Astrocyte of the spinal cord (primary cell): ENCODE measurements at regions not wholly inside any gene's neighbourhood (a gene's known extent, or its start where the extent isn't known, plus 50 kb on each side); places are given as distances from the start of the nearest gene placed in this dataset.

ENCODE experiments used
- DNase-seq: peaks from one replicate; pipeline ENCODE4 v3.0.0; 2011; ENCODE audit warnings: low read depth, low spot score
- H3K4me3 ChIP-seq: 2 replicates; pipeline ENCODE4 v1.5.1; 2011; ENCODE audit warnings: low read depth, mild to moderate bottlenecking, low read length, moderate library complexity
- in situ Hi-C: cut with HindIII; loops from 2 replicates; pipeline ENCODE4 v1.10.0; 2017; ENCODE audit warnings: low sequenced_read_pairs
- TF ChIP-seq, protein P1 (sequence below): IDR thresholded peaks from 2 replicates; pipeline ENCODE4 v1.5.1; 2012; ENCODE audit warnings: low read depth, mild to moderate bottlenecking, low read length, inconsistent platforms

DNA sequence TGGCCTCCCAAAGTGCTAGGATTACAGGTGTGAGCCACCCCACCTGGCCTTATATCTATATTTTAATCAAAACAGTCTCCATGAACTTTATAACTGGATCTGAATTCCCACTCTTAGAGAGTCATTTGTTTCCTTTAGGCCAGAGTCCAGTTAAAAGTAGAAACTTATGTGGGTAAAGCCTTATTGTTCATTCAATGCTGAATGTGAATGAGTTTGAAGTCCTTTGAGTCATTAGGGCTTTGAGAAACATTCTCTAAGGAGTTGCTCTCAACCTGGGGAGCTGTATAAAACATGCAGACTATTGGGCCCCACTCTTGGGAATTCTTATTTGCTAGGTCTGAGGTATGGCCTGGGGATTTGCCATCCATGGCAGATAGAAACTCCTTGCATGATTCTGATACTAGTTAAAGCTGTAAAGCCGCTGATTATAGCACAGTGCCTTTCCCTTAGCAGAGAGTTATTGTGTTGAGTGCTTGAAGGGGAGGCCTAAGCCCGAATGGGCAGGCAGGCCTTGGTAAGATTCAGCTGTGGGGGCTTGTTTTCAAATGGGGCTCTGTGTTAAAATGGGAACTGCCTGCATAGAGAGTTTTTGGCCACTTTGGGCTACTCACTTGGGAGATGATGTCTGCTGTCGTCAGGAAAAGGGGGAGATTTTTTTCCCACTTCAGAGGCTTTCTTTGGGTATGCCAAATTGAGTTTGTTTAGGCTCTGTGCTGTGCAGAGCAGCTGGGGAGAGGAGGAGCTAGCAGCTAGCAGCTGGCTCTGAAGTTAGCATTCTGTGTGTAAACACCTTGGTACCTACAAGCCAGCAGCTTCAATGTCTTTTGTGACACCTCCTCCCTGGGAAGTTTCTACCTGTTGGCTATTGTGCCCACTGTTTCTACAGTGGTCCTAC, 117.5 kb downstream of the DACT1 start:
- no peak overlapping the region for H3K4me3 ChIP-seq
- TF ChIP-seq, protein P1, sequence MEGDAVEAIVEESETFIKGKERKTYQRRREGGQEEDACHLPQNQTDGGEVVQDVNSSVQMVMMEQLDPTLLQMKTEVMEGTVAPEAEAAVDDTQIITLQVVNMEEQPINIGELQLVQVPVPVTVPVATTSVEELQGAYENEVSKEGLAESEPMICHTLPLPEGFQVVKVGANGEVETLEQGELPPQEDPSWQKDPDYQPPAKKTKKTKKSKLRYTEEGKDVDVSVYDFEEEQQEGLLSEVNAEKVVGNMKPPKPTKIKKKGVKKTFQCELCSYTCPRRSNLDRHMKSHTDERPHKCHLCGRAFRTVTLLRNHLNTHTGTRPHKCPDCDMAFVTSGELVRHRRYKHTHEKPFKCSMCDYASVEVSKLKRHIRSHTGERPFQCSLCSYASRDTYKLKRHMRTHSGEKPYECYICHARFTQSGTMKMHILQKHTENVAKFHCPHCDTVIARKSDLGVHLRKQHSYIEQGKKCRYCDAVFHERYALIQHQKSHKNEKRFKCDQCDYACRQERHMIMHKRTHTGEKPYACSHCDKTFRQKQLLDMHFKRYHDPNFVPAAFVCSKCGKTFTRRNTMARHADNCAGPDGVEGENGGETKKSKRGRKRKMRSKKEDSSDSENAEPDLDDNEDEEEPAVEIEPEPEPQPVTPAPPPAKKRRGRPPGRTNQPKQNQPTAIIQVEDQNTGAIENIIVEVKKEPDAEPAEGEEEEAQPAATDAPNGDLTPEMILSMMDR = no peak
- in situ Hi-C loops = no loop called here
- DNase-seq = no peak

DNA sequence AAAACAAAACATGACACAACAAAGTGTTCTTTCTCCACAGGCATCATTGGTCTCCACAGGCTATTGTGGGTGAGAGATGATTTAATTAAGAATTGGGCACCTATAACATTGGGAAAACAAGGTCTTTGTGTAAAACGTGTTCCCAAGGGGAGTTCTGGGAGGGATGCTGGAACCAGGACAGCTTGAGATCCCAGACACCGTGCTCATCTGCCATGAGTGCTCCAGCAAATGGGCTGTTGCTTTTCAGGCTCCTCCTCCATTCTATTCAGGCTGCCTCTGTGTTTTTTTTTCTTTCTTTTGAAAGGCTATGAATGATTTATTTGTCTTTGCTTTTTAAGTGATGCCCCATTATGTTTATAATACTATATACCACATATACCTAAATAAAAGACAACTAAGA, 122.4 kb downstream of the DACT1 start:
- DNase-seq = no peak
- in situ Hi-C loops = no loop called here
- H3K4me3 ChIP-seq = no peak overlapping the region
- TF ChIP-seq, protein P1 = no peak

DNA sequence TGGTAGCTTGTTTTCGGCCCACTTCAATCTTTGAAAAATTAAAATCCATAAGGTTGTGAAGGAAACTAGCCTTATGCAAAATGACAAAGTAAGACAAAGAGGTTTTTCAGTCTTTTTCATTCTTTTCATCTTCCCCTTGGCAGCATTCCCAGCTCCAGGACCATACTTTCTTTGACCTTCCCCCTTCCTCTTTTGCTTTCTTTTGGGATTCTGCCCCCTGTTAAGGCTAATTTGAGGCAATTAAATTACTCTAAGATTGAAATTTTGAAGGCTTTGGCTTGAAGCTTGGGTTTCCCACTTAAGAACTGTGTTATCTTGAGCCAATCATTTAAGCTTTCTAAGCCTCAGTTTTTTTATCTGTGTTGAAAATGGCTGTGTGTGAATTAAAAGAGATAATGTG, 124.9 kb downstream of the DACT1 start:
- no peak for DNase-seq
- no peak overlapping the region for H3K4me3 ChIP-seq
- TF ChIP-seq, protein P1 = no peak
- in situ Hi-C loops = no loop called here

DNA sequence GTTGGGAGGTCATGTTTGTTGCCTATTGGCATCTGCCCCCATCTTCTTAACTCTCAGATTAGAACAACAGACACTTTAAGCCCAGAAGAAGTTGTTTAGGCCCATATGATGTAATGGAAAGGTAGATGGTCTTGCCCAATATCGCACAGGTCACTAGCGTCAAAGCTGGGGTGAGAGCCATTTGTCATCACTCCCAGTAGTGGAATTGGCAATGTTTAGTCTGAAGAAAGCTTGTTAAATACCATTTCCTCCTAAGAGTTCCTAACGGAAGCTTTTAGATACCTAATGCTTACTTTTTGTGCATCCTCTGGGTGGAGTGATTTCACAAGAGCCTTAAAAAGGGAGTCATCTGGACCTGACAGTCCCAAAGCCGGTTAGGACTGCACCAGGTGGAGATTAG, 125.4 kb downstream of the DACT1 start:
- in situ Hi-C loops = no loop called here
- no peak for DNase-seq

DNA sequence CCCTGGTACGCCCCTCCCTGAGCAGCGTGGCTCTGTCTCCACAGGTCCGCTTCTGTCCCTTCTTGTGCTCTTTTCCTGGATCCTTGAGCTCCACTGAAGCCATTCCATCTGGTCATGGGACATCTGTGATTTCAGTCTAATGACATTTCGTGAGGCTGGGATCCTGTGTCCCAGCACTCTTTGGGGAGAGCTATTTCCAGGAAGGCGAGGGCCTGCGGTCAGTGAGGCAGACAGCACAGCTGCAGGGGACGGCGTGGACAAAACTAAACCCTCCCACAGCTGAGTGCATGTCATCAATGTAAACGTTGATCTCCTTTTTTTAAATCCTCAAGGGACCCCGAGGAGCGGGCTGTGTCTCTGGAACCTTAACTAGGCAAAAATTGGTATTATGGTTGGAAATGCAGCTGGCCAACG, 127.7 kb downstream of the DACT1 start:
- in situ Hi-C loops = no loop called here
- TF ChIP-seq, protein P1 = no peak
- DNase-seq = no peak
- H3K4me3 ChIP-seq = no peak overlapping the region

More for the DNA sequence above, 125.4 kb downstream of the DACT1 start:
- TF ChIP-seq, protein P1 = no peak
- no peak overlapping the region for H3K4me3 ChIP-seq

DNA sequence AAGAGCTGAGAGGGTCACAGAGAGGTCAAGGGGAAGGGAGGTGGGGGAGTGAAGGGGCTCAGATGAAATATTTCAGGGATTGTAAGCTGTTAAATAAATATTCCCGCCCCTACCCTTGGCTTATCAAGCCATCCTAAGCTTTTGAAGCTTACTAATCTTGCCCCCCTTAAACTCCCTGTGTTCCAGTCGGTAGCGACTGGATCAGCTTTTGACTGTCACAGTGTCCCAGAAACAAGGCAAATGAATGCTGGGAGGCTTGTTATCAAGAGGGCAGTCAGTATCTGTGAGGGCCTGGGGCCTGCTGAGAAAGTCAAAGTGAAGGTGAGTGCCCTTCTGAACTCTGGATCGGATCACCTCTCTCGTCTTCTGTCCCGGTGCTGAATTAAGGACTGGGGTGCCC, 128.1 kb downstream of the DACT1 start:
- TF ChIP-seq, protein P1 = no peak
- H3K4me3 ChIP-seq = no peak overlapping the region
- in situ Hi-C loops = no loop called here
- no peak for DNase-seq
